Endothelial cell of umbilical vein (primary cell): ENCODE measurements at regions not wholly inside any gene's neighbourhood (a gene's known extent, or its start where the extent isn't known, plus 50 kb on each side); places are given as distances from the start of the nearest gene placed in this dataset.

Experiments
- BruUV-seq: library from RNA; stranded (reverse); fragments of 400-500 nt; replicated peaks from 2 replicates; lab custom pipeline; 2021; lab: Mats Ljungman, UMichigan
- CTCF ChIA-PET: fragments of 300-600, 350-600 bp; sonication (Branson Sonifier 250); formaldehyde crosslinking; loops from one replicate; lab custom pipeline; 2021; ENCODE audit warnings: antibody characterized with exemption, inconsistent platforms; lab: Charles Lee
- POLR2A ChIA-PET: fragments of 300-600, 350-600 bp; sonication (Branson Sonifier 250); formaldehyde crosslinking; loops from one replicate; lab custom pipeline; 2021; ENCODE audit warnings: antibody characterized with exemption, inconsistent platforms; lab: Charles Lee
- DNase-seq: peaks from one replicate; pipeline ENCODE4 v3.0.0-alpha.2; 2011; ENCODE audit warnings: low read depth, low spot score
- FAIRE-seq: peaks from 2 replicates; lab custom pipeline; 2011; peaks lifted over from hg19 to GRCh38; lab: Jason Lieb, UNC
- H2AFZ ChIP-seq: 2 replicates; pipeline ENCODE4 v1.6.0; 2012; ENCODE audit warnings: low read depth, low read length, control low read depth, inconsistent platforms
- H3K27ac ChIP-seq: 2 replicates; pipeline ENCODE4 v1.5.1; 2011; ENCODE audit warnings: low read depth, mild to moderate bottlenecking, control low read depth, low read length, moderate library complexity; ENCODE audit not compliant: insufficient read depth
- H3K27me3 ChIP-seq, 2 experiments: 2 replicates each; pipeline versions ENCODE4 v1.6.0 to v1.6.1; 2011; ENCODE audit warnings: low read length in 2 of 2, mixed read lengths in 1 of 2; ENCODE audit not compliant: control insufficient read depth in 2 of 2, insufficient read depth in 2 of 2
- H3K36me3 ChIP-seq, 2 experiments: 2 replicates in 1 of 2; 3 replicates in 1 of 2; pipeline ENCODE4 v1.5.1; 2011; ENCODE audit warnings: low read length in 2 of 2, mild to moderate bottlenecking in 1 of 2, moderate library complexity in 1 of 2; ENCODE audit not compliant: control insufficient read depth in 2 of 2, insufficient read depth in 2 of 2; ENCODE audit errors: extremely low read depth in 1 of 2
- H3K4me1 ChIP-seq: 3 replicates; pipeline ENCODE4 v1.5.1; 2011; ENCODE audit warnings: mild to moderate bottlenecking, low read length; ENCODE audit not compliant: control insufficient read depth, insufficient read depth; ENCODE audit errors: extremely low read depth
- H3K4me2 ChIP-seq: 2 replicates; pipeline ENCODE4 v1.6.1; 2011; ENCODE audit warnings: low read length, control low read depth, mixed read lengths; ENCODE audit not compliant: insufficient read depth
- H3K4me3 ChIP-seq, 3 experiments: fragments of 200-600 bp in 1 of 3; sonication (generic), shearing (Covaris generic) in 1 of 3; replicated peaks in 1 of 3; 2 replicates each; pipeline ENCODE4 v1.5.1; 2011 to 2016; ENCODE audit warnings: control low read depth in 3 of 3, low read length in 3 of 3, mild to moderate bottlenecking in 2 of 3, inconsistent platforms in 1 of 3, low read depth in 1 of 3, moderate library complexity in 1 of 3; ENCODE audit not compliant: insufficient read depth in 1 of 3
- H3K79me2 ChIP-seq: 2 replicates; pipeline ENCODE4 v1.6.0; 2012; ENCODE audit warnings: low read length, inconsistent platforms; ENCODE audit not compliant: control insufficient read depth, insufficient read depth
- H3K9ac ChIP-seq: replicated peaks from 2 replicates; pipeline ENCODE3; 2011; ENCODE audit warnings: low read length, control low read depth; ENCODE audit not compliant: insufficient read depth; ENCODE audit errors: extremely low read depth
- H3K9me1 ChIP-seq: replicated peaks from 3 replicates; pipeline ENCODE4 v1.6.0; 2011; ENCODE audit warnings: mild to moderate bottlenecking, low read length; ENCODE audit not compliant: control insufficient read depth, insufficient read depth; ENCODE audit errors: extremely low read depth
- H3K9me3 ChIP-seq: replicated peaks from 2 replicates; pipeline ENCODE4 v1.5.1; 2012; ENCODE audit warnings: low read length, inconsistent platforms; ENCODE audit not compliant: control insufficient read depth, insufficient read depth
- H4K20me1 ChIP-seq: replicated peaks from 2 replicates; pipeline ENCODE3; 2011; ENCODE audit warnings: mild to moderate bottlenecking, low read length; ENCODE audit not compliant: control insufficient read depth, insufficient read depth; ENCODE audit errors: extremely low read depth
- GATA2 ChIP-seq: IDR thresholded peaks from 2 replicates; pipeline ENCODE4 v1.7.0; 2011; ENCODE audit warnings: low read depth, mild to moderate bottlenecking, moderate library complexity, mixed read lengths, low read length; ENCODE audit not compliant: insufficient read length, insufficient read depth
- JUN ChIP-seq: IDR thresholded peaks from 2 replicates; pipeline ENCODE4 v1.6.1; 2011; ENCODE audit warnings: borderline replicate concordance, low read depth; ENCODE audit not compliant: insufficient read length, insufficient read depth
- MAX ChIP-seq: IDR thresholded peaks from 2 replicates; pipeline ENCODE4 v1.6.1; 2011; ENCODE audit not compliant: insufficient read depth, insufficient read length
- MYC ChIP-seq: IDR thresholded peaks from one replicate; pipeline ENCODE4 v1.6.1; 2011; ENCODE audit warnings: mild to moderate bottlenecking, low read depth, low read length
- POLR2A ChIP-seq: IDR thresholded peaks from 2 replicates; pipeline ENCODE4 v1.6.1; 2012; ENCODE audit warnings: low read depth, mild to moderate bottlenecking, control low read depth, low read length
- POLR2AphosphoS5 ChIP-seq: IDR thresholded peaks from 2 replicates; pipeline ENCODE4 v1.6.1; 2012; ENCODE audit warnings: low read depth, mild to moderate bottlenecking, control low read depth, low read length, moderate library complexity; ENCODE audit not compliant: insufficient read depth
- dilution Hi-C: fragments of 300-500 bp; cut with MboI; formaldehyde crosslinking; loops from one replicate; pipeline ENCODE4 v1.15.0; 2019; ENCODE audit warnings: low sequenced_read_pairs; ENCODE audit not compliant: extremely low pct_ligation_motif_present
- intact Hi-C: fragments of 100-400 bp; cut with micrococcal nuclease; formaldehyde crosslinking; loops from one replicate; pipeline ENCODE4 v1.10.0; 2022

- no peaks in the 10 kb centered on the region for H3K9me1 ChIP-seq
- ChIA-PET CTCF (interaction anchor here (0.6 to 5.7 kb wide), 23 partner anchors 9 to 487 kb away, joined by 3 to 89 read pairs (median 4); partner anchors contain the start of gene SSBP2), POLR2A (interaction anchor here (0.5 to 1.7 kb wide), 6 partner anchors 63 to 425 kb away, joined by 3 to 37 read pairs (median 5); partner anchors contain the start of genes ATG10 and SSBP2)
- H3K9me3 ChIP-seq, result no peaks in the 10 kb centered on the region
- no peaks in the 10 kb centered on the region for H3K79me2 ChIP-seq
- intact Hi-C loops, result loop anchor here (1.0 to 5.0 kb wide), 9 partner anchors 64 to 549 kb away; partner anchors contain the start of genes SSBP2 and ZCCHC9
- peaks cover 10% of the 10 kb centered on the region for H3K4me1 ChIP-seq
- FAIRE-seq (peak; percentile 78), DNase-seq (peak; percentile 94)
- H3K4me3 ChIP-seq, result peak overlapping the region in 2 of 3 experiments; percentile 40 to 54
- H3K27me3 ChIP-seq, result no peaks in the 10 kb centered on the region
- peak overlapping the region; percentile 92 for H2AFZ ChIP-seq
- BruUV-seq, result no TSS peak
- H3K27ac ChIP-seq, result peak overlapping the region; percentile 65
- dilution Hi-C loops, result no loop called here
- peak overlapping the region; percentile 57 for H3K9ac ChIP-seq
- H3K4me2 ChIP-seq, result peak overlapping the region; percentile 73
- H4K20me1 ChIP-seq, result no peaks in the 10 kb centered on the region
- TF ChIP-seq GATA2, result no peak
- no peak for TF ChIP-seq JUN
- peak; percentile 88 for TF ChIP-seq POLR2A
- TF ChIP-seq MYC, result peak; percentile 57
- peak; percentile 6 for TF ChIP-seq MAX
- TF ChIP-seq POLR2AphosphoS5, result peak; percentile 84
- H3K36me3 ChIP-seq, result no peaks in the 10 kb centered on the region
These were observed 100.7 kb upstream of the SSBP2 start for GRCh38 chr5:81851481-81852178.
